GM12872 (cell line): ENCODE measurements at regions not wholly inside any gene's neighbourhood (a gene's known extent, or its start where the extent isn't known, plus 50 kb on each side); places are given as distances from the start of the nearest gene placed in this dataset.

ENCODE experiments used
- CTCF ChIP-seq: IDR thresholded peaks from 3 replicates; pipeline ENCODE4 v1.5.1; 2011; ENCODE audit warnings: low read depth, mild to moderate bottlenecking, low read length, moderate library complexity; ENCODE audit not compliant: insufficient read depth

GRCh38 chr2:81481994-81482368, 1177.4 kb upstream of the LRRTM1 start:
- no peak for TF ChIP-seq CTCF

GRCh38 chr2:81481242-81481993, 1176.9 kb upstream of the LRRTM1 start:
- no peak for TF ChIP-seq CTCF

GRCh38 chr2:81467096-81467495, 1162.5 kb upstream of the LRRTM1 start:
- no peak for TF ChIP-seq CTCF

GRCh38 chr2:81462420-81462819, 1157.9 kb upstream of the LRRTM1 start:
- no peak for TF ChIP-seq CTCF

GRCh38 chr2:81445176-81445575, 1140.6 kb upstream of the LRRTM1 start:
- TF ChIP-seq CTCF = no peak

GRCh38 chr2:81437456-81438000, 1133.0 kb upstream of the LRRTM1 start:
- TF ChIP-seq CTCF = no peak

GRCh38 chr2:81436256-81436655, 1131.7 kb upstream of the LRRTM1 start:
- TF ChIP-seq CTCF = no peak
